Esophagus muscularis mucosa (tissue), 4 donors: ENCODE measurements at regions not wholly inside any gene's neighbourhood (a gene's known extent, or its start where the extent isn't known, plus 50 kb on each side); places are given as distances from the start of the nearest gene placed in this dataset.
A peak's percentile ranks its signal among the peaks of the same experiment; 100 is the strongest.

Source experiments
- CTCF ChIP-seq, 3 experiments: fragments of 200-600 bp in 2 of 3; fragments of 450-650 bp in 1 of 3; sonication (generic) in 2 of 3; IDR thresholded peaks; one replicate each; pipeline ENCODE4 v1.5.1; 2017 to 2019; ENCODE audit warnings: antibody characterized with exemption in 3 of 3, mild to moderate bottlenecking in 2 of 3, moderate library complexity in 1 of 3
- EP300 ChIP-seq: sonication (generic); formaldehyde crosslinking; IDR thresholded peaks from one replicate; pipeline ENCODE4 v1.6.1; 2017; ENCODE audit warnings: antibody characterized with exemption
- POLR2A ChIP-seq: fragments of 450-650 bp; IDR thresholded peaks from one replicate; pipeline ENCODE4 v1.6.1; 2017; ENCODE audit warnings: antibody characterized with exemption, moderate library complexity, mild to moderate bottlenecking, low read depth
- POLR2AphosphoS5 ChIP-seq, 2 donors: sonication (generic); formaldehyde crosslinking; IDR thresholded peaks; one replicate each; pipeline ENCODE4 v1.6.1; 2017; ENCODE audit warnings: antibody characterized with exemption in 2 of 2

GRCh38 chr5:167057665-167058064 lies 1233.8 kb upstream of the WWC1 start:
- no peak for TF ChIP-seq CTCF (IDR thresholded peaks at IDR 0.05)
- TF ChIP-seq POLR2AphosphoS5 (IDR thresholded peaks at IDR 0.05) = peak in 1 of 2 donors; percentile 33
- TF ChIP-seq POLR2A = no peak
- no peak for TF ChIP-seq EP300
